Karpas-422 (cell line): ENCODE measurements at regions not wholly inside any gene's neighbourhood (a gene's known extent, or its start where the extent isn't known, plus 50 kb on each side); places are given as distances from the start of the nearest gene placed in this dataset.

Experiments
- DNase-seq: peaks from one replicate; pipeline ENCODE4 v3.0.0-alpha.2; 2015
- H2AFZ ChIP-seq: fragments of 200-600 bp; sonication (generic); 2 replicates; pipeline ENCODE4 v1.6.1; 2014; ENCODE audit warnings: antibody characterized with exemption, low read length, mixed read lengths
- H3K27ac ChIP-seq: fragments of 200-600 bp; sonication (generic); 2 replicates; pipeline ENCODE4 v1.5.1; 2014; ENCODE audit warnings: mild to moderate bottlenecking, low read length, moderate library complexity
- H3K27me3 ChIP-seq: fragments of 200-600 bp; sonication (generic); 2 replicates; pipeline ENCODE4 v1.6.1; 2014; ENCODE audit warnings: low read length, mixed read lengths
- H3K36me3 ChIP-seq: fragments of 200-600 bp; sonication (generic); 2 replicates; pipeline ENCODE4 v1.6.1; 2014; ENCODE audit warnings: low read length, mixed read lengths; ENCODE audit not compliant: insufficient read depth
- H3K4me1 ChIP-seq: fragments of 200-600 bp; sonication (generic); 2 replicates; pipeline ENCODE4 v1.6.1; 2014; ENCODE audit warnings: mild to moderate bottlenecking, low read length, mixed read lengths
- H3K4me2 ChIP-seq: fragments of 200-600 bp; sonication (generic); 2 replicates; pipeline ENCODE4 v1.6.1; 2014; ENCODE audit warnings: low read length, low read depth, mild to moderate bottlenecking; ENCODE audit not compliant: poor library complexity, severe bottlenecking
- H3K4me3 ChIP-seq: fragments of 200-600 bp; sonication (generic); 2 replicates; pipeline ENCODE4 v1.5.1; 2014; ENCODE audit warnings: mild to moderate bottlenecking, antibody characterized with exemption, low read length, mixed read lengths
- H3K79me2 ChIP-seq: fragments of 200-600 bp; sonication (generic); 2 replicates; pipeline ENCODE4 v1.6.1; 2014; ENCODE audit warnings: mild to moderate bottlenecking, low read length, mixed read lengths
- H3K9ac ChIP-seq: fragments of 200-600 bp; sonication (generic); 2 replicates; pipeline ENCODE4 v1.6.0; 2014; ENCODE audit warnings: low read length
- H3K9me2 ChIP-seq: fragments of 200-600 bp; sonication (generic), shearing (Covaris generic); replicated peaks from 2 replicates; pipeline ENCODE4 v1.6.0; 2014; ENCODE audit warnings: mild to moderate bottlenecking, low read length, moderate library complexity; ENCODE audit not compliant: insufficient read depth
- H3K9me3 ChIP-seq: fragments of 300-700, 200-600 bp; sonication (generic); 2 replicates; pipeline ENCODE4 v1.6.1; 2014; ENCODE audit warnings: low read length, mixed read lengths
- H4K20me1 ChIP-seq: fragments of 200-600 bp; sonication (generic); 2 replicates; pipeline ENCODE4 v1.6.1; 2014; ENCODE audit warnings: mild to moderate bottlenecking, antibody characterized with exemption, low read length, low read depth; ENCODE audit not compliant: insufficient read depth

DNA sequence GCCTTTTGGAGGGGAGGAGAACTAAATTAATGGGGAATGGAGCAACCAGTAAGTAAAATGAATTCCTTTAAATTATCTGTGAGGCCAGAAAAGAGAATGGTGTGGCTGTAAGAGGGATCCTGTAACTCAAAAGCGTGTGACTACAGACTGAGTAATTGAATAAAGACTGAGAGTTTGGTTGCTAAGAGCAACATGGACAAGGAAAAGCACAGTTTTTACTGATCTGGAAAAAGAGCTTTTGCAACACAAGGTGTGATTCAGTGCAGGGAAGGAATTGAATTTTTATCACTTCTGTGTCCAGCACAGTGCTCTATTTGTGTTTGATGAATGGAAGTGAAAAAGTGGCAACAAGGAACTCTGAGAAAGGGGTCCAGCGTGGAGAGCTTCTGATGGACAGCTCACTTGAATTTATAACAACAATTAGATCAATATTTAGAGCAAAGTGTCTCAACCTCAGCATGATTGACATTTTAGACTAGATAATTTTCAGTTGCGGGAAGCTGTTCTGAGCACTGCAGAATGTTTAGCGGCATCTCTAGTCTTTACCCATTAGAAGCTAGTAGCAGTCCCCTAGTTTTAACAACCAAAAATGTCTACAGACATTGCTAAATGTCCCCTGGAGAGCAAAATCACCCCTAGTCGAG lies 202.8 kb upstream of the BDNF start:
- H3K9me3 ChIP-seq: no peaks in the 10 kb centered on the region
- H3K9me2 ChIP-seq: no peaks in the 10 kb centered on the region
- no peak overlapping the region for H2AFZ ChIP-seq
- no peak overlapping the region for H3K4me2 ChIP-seq
- no peaks in the 10 kb centered on the region for H3K4me1 ChIP-seq
- no peaks in the 10 kb centered on the region for H4K20me1 ChIP-seq
- no peak overlapping the region for H3K27ac ChIP-seq
- DNase-seq: no peak
- no peak overlapping the region for H3K4me3 ChIP-seq
- H3K27me3 ChIP-seq: no peaks in the 10 kb centered on the region
- no peaks in the 10 kb centered on the region for H3K79me2 ChIP-seq
- H3K9ac ChIP-seq: no peak overlapping the region
- no peaks in the 10 kb centered on the region for H3K36me3 ChIP-seq

DNA sequence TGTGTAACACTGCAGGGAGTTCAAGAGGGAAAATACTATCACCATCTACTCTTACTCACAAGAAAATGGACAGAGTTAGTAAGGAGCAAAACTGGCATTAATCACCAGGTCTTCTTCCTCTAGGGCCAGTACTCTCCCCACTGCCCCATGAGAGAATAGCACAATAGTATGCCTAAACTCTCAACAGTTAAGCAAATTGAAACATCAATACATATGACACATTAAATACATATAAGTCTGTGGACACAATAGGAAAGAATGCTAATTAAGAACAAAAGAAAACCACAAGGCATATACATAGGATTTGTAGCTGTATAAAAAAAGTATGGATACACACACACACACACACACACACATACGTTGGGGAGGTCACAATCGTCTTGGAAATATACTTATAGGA lies 197.9 kb upstream of the BDNF start:
- H3K27me3 ChIP-seq: no peaks in the 10 kb centered on the region
- no peak overlapping the region for H3K27ac ChIP-seq
- 0 out of 2 replicates have a peak, but pooled peaks cover 3% of the 10 kb centered on the region for H3K9me2 ChIP-seq
- no peak overlapping the region for H3K4me3 ChIP-seq
- no peak for DNase-seq
- H4K20me1 ChIP-seq: no peaks in the 10 kb centered on the region
- H3K4me1 ChIP-seq: no peaks in the 10 kb centered on the region
- H3K9ac ChIP-seq: no peak overlapping the region
- H3K4me2 ChIP-seq: no peak overlapping the region
- H3K36me3 ChIP-seq: no peaks in the 10 kb centered on the region
- no peak overlapping the region for H2AFZ ChIP-seq
- no peaks in the 10 kb centered on the region for H3K9me3 ChIP-seq
- no peaks in the 10 kb centered on the region for H3K79me2 ChIP-seq

DNA sequence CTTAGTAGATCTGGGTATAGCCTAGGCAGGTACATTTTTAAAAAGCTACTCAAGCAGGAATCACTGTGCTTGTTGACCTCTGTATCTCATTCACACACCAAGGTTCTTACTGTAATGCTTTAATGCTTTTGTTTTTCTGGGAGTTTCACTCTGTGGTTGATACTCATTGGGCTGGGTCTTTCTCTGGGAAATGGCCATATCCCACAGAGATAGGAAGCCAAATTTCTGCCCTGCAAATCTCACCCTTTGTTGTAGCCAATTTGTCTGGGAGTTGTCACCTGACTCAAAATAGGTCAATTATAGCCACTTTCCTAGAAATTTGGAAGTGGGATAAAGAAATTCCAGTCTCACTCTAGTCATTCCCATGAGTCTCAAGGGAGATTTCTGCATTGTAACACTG lies 195.8 kb upstream of the BDNF start:
- H3K9me2 ChIP-seq: 0 out of 2 replicates have a peak, but pooled peaks cover 3% of the 10 kb centered on the region
- no peaks in the 10 kb centered on the region for H4K20me1 ChIP-seq
- H3K9me3 ChIP-seq: no peaks in the 10 kb centered on the region
- no peaks in the 10 kb centered on the region for H3K79me2 ChIP-seq
- H3K4me2 ChIP-seq: no peak overlapping the region
- H3K27ac ChIP-seq: no peak overlapping the region
- no peak for DNase-seq
- 0 out of 2 replicates have a peak, but pooled peaks cover 2% of the 10 kb centered on the region for H3K27me3 ChIP-seq
- no peaks in the 10 kb centered on the region for H3K36me3 ChIP-seq
- H3K9ac ChIP-seq: no peak overlapping the region
- H3K4me1 ChIP-seq: no peaks in the 10 kb centered on the region
- H3K4me3 ChIP-seq: no peak overlapping the region
- H2AFZ ChIP-seq: no peak overlapping the region

DNA sequence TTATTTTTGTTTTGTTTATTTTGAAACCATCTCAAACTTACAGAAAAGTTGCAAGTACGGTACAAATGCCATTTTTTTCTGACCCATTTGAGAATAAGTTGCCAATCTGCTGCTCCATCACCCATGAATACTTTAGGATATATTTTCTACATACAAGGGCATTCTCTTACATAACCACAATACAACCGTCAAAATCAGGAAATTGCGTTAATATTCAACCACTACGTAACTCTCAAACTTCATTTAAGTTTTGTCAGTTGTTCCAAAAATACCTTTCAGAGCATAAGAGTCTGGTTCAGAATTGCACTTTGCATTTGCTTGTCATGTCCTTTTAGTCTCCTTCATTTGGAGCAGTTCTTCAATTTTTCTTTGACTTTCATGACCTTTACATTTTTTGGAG lies 194.3 kb upstream of the BDNF start:
- Histone ChIP-seq H3K9ac (no peak overlapping the region), H3K36me3 (no peaks in the 10 kb centered on the region), H3K27ac (no peak overlapping the region), H3K79me2 (no peaks in the 10 kb centered on the region), H3K4me3 (no peak overlapping the region), H2AFZ (no peak overlapping the region), H3K4me2 (no peak overlapping the region), H3K4me1 (no peaks in the 10 kb centered on the region), H3K9me2 (0 out of 2 replicates have a peak, but pooled peaks cover 3% of the 10 kb centered on the region), H3K9me3 (no peaks in the 10 kb centered on the region), H3K27me3 (0 out of 2 replicates have a peak, but pooled peaks cover 2% of the 10 kb centered on the region), H4K20me1 (no peaks in the 10 kb centered on the region)
- DNase-seq: no peak

DNA sequence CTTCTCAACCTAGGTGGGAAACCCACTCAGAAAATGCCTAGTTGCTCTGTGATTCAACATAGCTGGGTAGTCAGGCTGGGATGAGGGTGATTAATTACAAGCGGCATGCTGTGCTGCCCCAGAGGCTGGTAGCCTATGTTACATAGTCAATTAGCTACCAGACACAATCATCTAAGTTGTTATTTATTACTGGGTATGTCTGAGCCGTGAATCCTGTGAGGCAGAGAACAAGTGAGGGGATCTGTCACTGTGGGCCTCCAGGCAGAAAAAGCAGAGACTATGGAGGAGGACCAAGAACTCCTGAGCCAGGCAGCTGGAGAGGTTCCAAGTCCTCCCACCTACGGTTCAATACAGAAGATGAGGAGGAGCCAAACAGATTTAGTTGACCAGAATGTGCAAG lies 186.6 kb upstream of the BDNF start:
- Histone ChIP-seq H3K27me3 (no peaks in the 10 kb centered on the region), H3K27ac (no peak overlapping the region), H3K9ac (no peak overlapping the region), H3K36me3 (no peaks in the 10 kb centered on the region), H3K9me3 (no peaks in the 10 kb centered on the region), H3K4me1 (no peaks in the 10 kb centered on the region), H3K4me3 (no peak overlapping the region), H3K9me2 (no peaks in the 10 kb centered on the region), H2AFZ (no peak overlapping the region), H3K4me2 (no peak overlapping the region), H3K79me2 (no peaks in the 10 kb centered on the region), H4K20me1 (no peaks in the 10 kb centered on the region)
- no peak for DNase-seq

DNA sequence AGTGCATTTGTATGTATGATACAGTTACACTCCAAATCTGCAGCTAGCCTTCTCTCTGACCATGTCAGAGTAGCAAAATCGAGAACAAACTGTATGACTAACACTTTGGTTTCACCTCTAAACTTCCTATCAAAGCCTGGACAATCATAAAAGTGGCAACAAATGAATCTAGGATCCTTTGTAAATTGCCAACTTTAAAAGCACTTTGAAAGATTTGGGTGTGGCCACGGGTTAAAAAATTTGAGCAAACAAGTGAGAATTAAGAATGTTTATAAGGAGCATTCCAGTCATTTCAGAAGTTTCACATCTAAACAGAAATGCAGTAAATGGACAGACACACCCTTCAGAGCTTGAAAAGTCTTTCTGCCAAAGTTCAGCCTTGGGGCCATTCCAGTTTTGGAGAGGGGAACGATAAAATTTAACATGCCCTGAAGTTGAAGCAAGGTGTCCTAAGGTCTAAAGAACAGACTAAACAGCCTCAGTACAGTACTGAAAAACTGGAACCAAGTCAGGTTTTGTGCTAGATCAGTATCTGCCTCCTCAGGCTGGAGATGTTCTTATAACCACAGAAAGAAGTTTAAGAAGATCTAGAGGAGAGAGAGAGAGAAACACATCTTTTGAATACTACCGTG lies 181.9 kb upstream of the BDNF start:
- H3K36me3 ChIP-seq: no peaks in the 10 kb centered on the region
- H3K79me2 ChIP-seq: no peaks in the 10 kb centered on the region
- H2AFZ ChIP-seq: no peak overlapping the region
- no peaks in the 10 kb centered on the region for H4K20me1 ChIP-seq
- no peak overlapping the region for H3K27ac ChIP-seq
- no peaks in the 10 kb centered on the region for H3K4me1 ChIP-seq
- no peaks in the 10 kb centered on the region for H3K27me3 ChIP-seq
- H3K4me2 ChIP-seq: no peak overlapping the region
- H3K9me3 ChIP-seq: no peaks in the 10 kb centered on the region
- H3K9me2 ChIP-seq: no peaks in the 10 kb centered on the region
- no peak for DNase-seq
- no peak overlapping the region for H3K4me3 ChIP-seq
- no peak overlapping the region for H3K9ac ChIP-seq

DNA sequence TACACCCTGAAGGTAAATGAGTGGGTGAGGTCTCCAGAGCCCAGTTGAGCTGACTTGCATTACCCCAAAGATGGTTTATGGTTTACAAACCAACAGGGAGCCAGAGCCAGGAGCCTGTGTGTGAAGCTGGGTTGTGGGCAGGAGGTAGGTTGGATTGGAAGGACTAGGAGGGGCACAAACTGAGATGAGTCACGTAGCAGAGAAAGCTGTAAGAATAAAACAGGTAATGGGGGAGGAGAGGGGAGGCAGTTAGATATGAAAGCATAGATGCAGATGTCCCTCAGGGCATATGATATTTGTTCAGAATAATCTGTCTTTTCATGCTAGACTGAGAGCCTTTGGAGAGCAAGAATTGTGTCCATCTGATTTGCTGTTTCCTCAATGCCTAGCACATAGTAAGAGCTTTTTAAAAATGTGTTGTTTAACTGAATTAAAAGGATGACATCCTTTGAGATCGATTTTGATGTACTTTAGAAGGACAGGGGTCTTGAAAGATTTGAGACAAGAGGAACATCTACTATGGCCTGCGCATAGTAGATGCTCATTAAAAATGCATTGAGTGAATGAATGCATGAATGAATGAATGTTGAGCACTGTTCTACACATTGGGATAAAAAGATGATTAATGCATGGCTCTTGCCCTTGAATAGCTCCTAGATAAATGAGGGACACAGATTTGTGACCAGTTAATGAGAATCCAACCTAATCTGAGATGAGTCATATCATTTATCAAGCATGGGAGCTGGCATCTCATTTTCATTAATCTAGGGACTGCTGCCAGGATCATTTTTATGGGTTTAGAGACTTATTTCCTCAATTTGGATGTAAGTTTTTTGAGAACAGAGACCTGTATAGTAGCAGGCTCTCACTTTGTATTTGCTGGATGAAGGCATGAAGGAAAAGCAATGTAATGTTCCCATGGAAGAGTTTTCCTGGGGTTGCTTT lies 175.8 kb upstream of the BDNF start:
- Histone ChIP-seq H3K9me3 (no peaks in the 10 kb centered on the region), H3K27ac (no peak overlapping the region), H3K4me3 (no peak overlapping the region), H3K4me2 (no peak overlapping the region), H3K27me3 (no peaks in the 10 kb centered on the region), H3K4me1 (no peaks in the 10 kb centered on the region), H2AFZ (no peak overlapping the region), H3K9me2 (no peaks in the 10 kb centered on the region), H3K79me2 (no peaks in the 10 kb centered on the region), H3K36me3 (no peaks in the 10 kb centered on the region), H3K9ac (no peak overlapping the region), H4K20me1 (no peaks in the 10 kb centered on the region)
- no peak for DNase-seq
